DND-41 (cell line): ENCODE measurements at regions not wholly inside any gene's neighbourhood (a gene's known extent, or its start where the extent isn't known, plus 50 kb on each side); places are given as distances from the start of the nearest gene placed in this dataset.

Experiments used
- ATAC-seq: fragments of 200-7000 bp; cut with Tn5 transposase; 3 replicates; pipeline ENCODE4 v1.9.1; 2021; ENCODE audit warnings: low read depth; ENCODE audit not compliant: insufficient read depth
- DNase-seq: peaks from one replicate; pipeline ENCODE4 v3.0.0-alpha.2; 2020
- H2AFZ ChIP-seq: 2 replicates; pipeline ENCODE4 v1.6.0; 2012; ENCODE audit warnings: low read depth, low read length
- H3K27ac ChIP-seq: 2 replicates; pipeline ENCODE4 v1.5.1; 2012; ENCODE audit warnings: low read length, inconsistent platforms
- H3K27me3 ChIP-seq: fragments of 200-600 bp; sonication (generic); 2 replicates; pipeline ENCODE4 v1.6.0; 2012; ENCODE audit warnings: low read length, mild to moderate bottlenecking, inconsistent platforms; ENCODE audit not compliant: insufficient read depth, poor library complexity
- H3K36me3 ChIP-seq: 2 replicates; pipeline ENCODE4 v1.5.1; 2012; ENCODE audit warnings: low read length, inconsistent platforms; ENCODE audit not compliant: insufficient read depth
- H3K4me1 ChIP-seq: 2 replicates; pipeline ENCODE4 v1.5.1; 2012; ENCODE audit warnings: mild to moderate bottlenecking, low read length; ENCODE audit not compliant: insufficient read depth
- H3K4me2 ChIP-seq: 2 replicates; pipeline ENCODE4 v1.6.0; 2012; ENCODE audit warnings: mild to moderate bottlenecking, moderate library complexity, low read length, inconsistent platforms; ENCODE audit not compliant: insufficient read depth
- H3K4me3 ChIP-seq, 2 experiments: fragments of 200-600 bp in 1 of 2; shearing (Covaris generic) in 1 of 2; 2 replicates each; pipeline ENCODE4 v1.5.1; 2012 to 2016; ENCODE audit warnings: inconsistent platforms in 2 of 2, low read length in 2 of 2, mild to moderate bottlenecking in 2 of 2, low read depth in 1 of 2, moderate library complexity in 1 of 2
- H3K79me2 ChIP-seq: 2 replicates; pipeline ENCODE4 v1.6.0; 2012; ENCODE audit warnings: low read length, inconsistent platforms; ENCODE audit not compliant: insufficient read depth
- H3K9ac ChIP-seq: 2 replicates; pipeline ENCODE4 v1.6.0; 2012; ENCODE audit warnings: low read depth, mild to moderate bottlenecking, inconsistent platforms, low read length, moderate library complexity
- H3K9me3 ChIP-seq: 2 replicates; pipeline ENCODE4 v1.5.1; 2012; ENCODE audit warnings: low read length, moderate library complexity, mild to moderate bottlenecking, inconsistent platforms; ENCODE audit not compliant: insufficient read depth, severe bottlenecking
- H4K20me1 ChIP-seq: 2 replicates; pipeline ENCODE4 v1.6.0; 2012; ENCODE audit warnings: low read length; ENCODE audit not compliant: insufficient read depth
- EZH2 ChIP-seq: IDR thresholded peaks from 3 replicates; pipeline ENCODE4 v1.6.1; 2012; ENCODE audit warnings: borderline replicate concordance, low read depth, mild to moderate bottlenecking, moderate library complexity, low read length, inconsistent platforms; ENCODE audit not compliant: severe bottlenecking
- TF ChIP-seq, protein P1 (sequence below): IDR thresholded peaks from 2 replicates; pipeline ENCODE4 v1.5.1; 2012; ENCODE audit warnings: borderline replicate concordance, low read length, moderate library complexity, mild to moderate bottlenecking; ENCODE audit not compliant: poor library complexity, severe bottlenecking; ENCODE audit errors: extremely low read depth

DNA sequence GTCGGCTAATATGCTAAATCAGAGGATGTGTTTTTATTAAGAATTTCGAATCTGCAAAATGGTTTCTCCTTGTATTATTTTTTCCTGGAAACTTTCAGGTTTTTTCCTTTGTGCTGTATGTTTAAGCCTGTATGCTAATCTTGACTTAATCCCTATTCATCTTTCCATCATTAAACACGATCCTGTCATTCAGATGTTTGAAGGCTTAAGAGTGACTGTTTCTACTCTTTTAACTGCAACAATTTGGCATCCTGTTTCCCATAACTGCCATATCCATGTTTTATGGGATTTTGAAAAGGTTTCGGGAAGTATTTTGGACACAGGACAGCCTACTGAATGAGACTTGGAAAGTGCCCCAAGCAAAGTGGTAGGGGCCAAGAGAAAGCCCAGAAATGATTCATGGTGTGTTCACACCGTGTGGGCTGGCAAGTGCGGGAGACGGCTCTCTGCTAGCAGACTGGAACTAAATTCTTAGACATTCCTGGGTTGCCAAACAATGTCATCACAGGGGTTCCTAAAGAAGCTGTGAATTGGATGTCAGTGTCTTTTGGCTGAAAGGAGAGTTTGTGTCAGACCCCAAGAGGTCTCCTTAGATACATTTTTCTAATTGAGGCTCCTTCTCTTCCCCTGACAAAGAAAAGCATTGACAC is 125.4 kb upstream of the ADAMTS16 start:
- Histone ChIP-seq H3K4me1 (no peaks in the 10 kb centered on the region), H3K4me3 (no peak overlapping the region), H3K9me3 (no peaks in the 10 kb centered on the region), H3K36me3 (no peaks in the 10 kb centered on the region), H3K27me3 (peaks cover 9% of the 10 kb centered on the region), H3K4me2 (no peak overlapping the region), H3K27ac (no peak overlapping the region), H2AFZ (no peak overlapping the region), H3K9ac (no peak overlapping the region), H3K79me2 (no peaks in the 10 kb centered on the region), H4K20me1 (no peaks in the 10 kb centered on the region)
- TF ChIP-seq EZH2: no peak
- TF ChIP-seq, protein P1, sequence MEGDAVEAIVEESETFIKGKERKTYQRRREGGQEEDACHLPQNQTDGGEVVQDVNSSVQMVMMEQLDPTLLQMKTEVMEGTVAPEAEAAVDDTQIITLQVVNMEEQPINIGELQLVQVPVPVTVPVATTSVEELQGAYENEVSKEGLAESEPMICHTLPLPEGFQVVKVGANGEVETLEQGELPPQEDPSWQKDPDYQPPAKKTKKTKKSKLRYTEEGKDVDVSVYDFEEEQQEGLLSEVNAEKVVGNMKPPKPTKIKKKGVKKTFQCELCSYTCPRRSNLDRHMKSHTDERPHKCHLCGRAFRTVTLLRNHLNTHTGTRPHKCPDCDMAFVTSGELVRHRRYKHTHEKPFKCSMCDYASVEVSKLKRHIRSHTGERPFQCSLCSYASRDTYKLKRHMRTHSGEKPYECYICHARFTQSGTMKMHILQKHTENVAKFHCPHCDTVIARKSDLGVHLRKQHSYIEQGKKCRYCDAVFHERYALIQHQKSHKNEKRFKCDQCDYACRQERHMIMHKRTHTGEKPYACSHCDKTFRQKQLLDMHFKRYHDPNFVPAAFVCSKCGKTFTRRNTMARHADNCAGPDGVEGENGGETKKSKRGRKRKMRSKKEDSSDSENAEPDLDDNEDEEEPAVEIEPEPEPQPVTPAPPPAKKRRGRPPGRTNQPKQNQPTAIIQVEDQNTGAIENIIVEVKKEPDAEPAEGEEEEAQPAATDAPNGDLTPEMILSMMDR: no peak
- no peak for ATAC-seq
- no peak for DNase-seq

DNA sequence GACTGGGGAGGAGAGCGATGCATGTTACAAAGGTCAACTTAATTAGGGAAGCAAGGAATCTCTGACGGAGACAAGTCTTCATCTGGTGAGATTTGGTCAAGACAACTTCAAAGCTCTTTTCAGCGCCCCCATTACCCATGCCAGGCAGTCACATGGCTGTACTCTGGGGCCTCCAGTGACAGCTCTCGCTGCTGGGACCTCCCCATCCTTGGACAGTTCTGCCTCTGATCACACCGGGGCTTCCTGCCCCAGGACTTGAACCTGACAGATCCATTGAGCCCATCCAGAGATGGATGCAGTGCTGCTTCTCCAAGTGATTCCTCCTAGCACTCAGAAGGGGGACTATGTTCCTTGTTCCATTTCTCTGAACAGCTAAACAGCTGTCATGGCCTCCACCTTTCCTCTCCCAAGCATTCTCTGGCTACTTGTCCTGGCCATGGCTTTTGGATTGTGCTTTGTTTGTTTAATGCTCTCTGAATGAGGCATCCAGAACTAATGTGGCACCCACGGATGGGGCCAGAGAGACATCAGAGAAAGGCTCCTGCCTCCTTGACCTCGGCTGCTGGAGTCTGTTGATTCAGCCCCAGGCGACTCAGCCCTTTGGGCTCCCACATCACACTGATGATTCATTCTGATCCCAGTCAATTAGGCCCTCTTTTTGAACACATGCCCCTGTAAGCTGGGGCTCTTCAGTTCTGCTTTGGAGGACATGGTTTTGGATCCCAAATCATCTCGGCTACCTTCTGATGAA is 122.1 kb upstream of the ADAMTS16 start:
- no peak overlapping the region for H3K9ac ChIP-seq
- H2AFZ ChIP-seq: no peak overlapping the region
- ATAC-seq (no peak), DNase-seq (no peak)
- no peak overlapping the region for H3K4me2 ChIP-seq
- no peak for TF ChIP-seq EZH2
- TF ChIP-seq, protein P1: no peak
- H3K36me3 ChIP-seq: no peaks in the 10 kb centered on the region
- H3K4me3 ChIP-seq: no peak overlapping the region
- H3K27ac ChIP-seq: no peak overlapping the region
- H3K79me2 ChIP-seq: no peaks in the 10 kb centered on the region
- no peaks in the 10 kb centered on the region for H3K9me3 ChIP-seq
- H4K20me1 ChIP-seq: no peaks in the 10 kb centered on the region
- no peaks in the 10 kb centered on the region for H3K4me1 ChIP-seq
- peaks cover 9% of the 10 kb centered on the region for H3K27me3 ChIP-seq

DNA sequence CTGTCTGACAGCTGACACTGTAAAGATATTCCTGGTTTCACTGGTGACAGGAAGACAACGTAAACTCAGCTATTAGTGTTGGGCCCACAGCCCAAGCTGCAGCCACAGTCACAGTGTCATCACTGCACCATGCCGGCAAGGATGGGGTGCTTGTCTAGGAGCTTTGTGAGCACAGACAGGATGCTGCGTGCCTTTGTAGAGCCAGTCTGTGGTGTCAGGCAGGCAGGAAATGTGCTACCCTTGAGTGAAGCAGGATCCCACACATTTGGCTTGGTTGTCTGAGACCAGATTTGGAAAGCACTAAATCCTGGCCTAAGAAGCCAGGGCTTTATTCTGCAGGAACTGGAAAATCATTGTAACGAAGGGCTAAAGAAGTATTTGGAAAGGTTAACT is 121.6 kb upstream of the ADAMTS16 start:
- no peak overlapping the region for H3K4me2 ChIP-seq
- no peaks in the 10 kb centered on the region for H3K36me3 ChIP-seq
- no peaks in the 10 kb centered on the region for H3K4me1 ChIP-seq
- 0 out of 2 replicates have a peak overlapping the region, but pooled peaks have one; percentile 1 for H2AFZ ChIP-seq
- no peaks in the 10 kb centered on the region for H3K9me3 ChIP-seq
- ATAC-seq: peak; percentile 61; the same call in 2 of the 3 replicates
- DNase-seq: peak; percentile 10
- H3K4me3 ChIP-seq: no peak overlapping the region
- H3K79me2 ChIP-seq: no peaks in the 10 kb centered on the region
- peaks cover 9% of the 10 kb centered on the region for H3K27me3 ChIP-seq
- H3K27ac ChIP-seq: no peak overlapping the region
- H3K9ac ChIP-seq: no peak overlapping the region
- TF ChIP-seq, protein P1: no peak
- TF ChIP-seq EZH2: no peak
- no peaks in the 10 kb centered on the region for H4K20me1 ChIP-seq
